ENCODE measurements at regions not wholly inside any gene's neighbourhood (a gene's known extent, or its start where the extent isn't known, plus 50 kb on each side); places are given as distances from the start of the nearest gene placed in this dataset.

- no peak for TF ChIP-seq SIN3A (IDR thresholded peaks at IDR 0.05; ENCODE audit: borderline replicate concordance, insufficient read depth, low read length)
- TF ChIP-seq REST (IDR thresholded peaks at IDR 0.05; ENCODE audit: insufficient read depth in 1 of 2, low read depth in 2 of 2, low read length in 2 of 2): no peak
Measured at GRCh38 chr15:96020797-96021196, 309.7 kb upstream of the NR2F2 start.

GRCh38 chr15:96023081-96023480, 307.4 kb upstream of the NR2F2 start:
- TF ChIP-seq SIN3A (IDR thresholded peaks at IDR 0.05; ENCODE audit: borderline replicate concordance, insufficient read depth, low read length) (no peak), POLR2AphosphoS5 (IDR thresholded peaks at IDR 0.05; ENCODE audit: low read depth, low read length) (no peak), REST (IDR thresholded peaks at IDR 0.05; ENCODE audit: insufficient read depth in 1 of 2, low read depth in 2 of 2, low read length in 2 of 2) (no peak), FOXP2 (optimal IDR thresholded peaks at IDR 0.05; ENCODE audit: borderline replicate concordance, extremely low read depth, extremely low read length, insufficient read depth) (no peak), TAF1 (IDR thresholded peaks at IDR 0.05; ENCODE audit: borderline replicate concordance, insufficient read depth, low read length) (no peak)

GRCh38 chr15:96027501-96027900, 303.0 kb upstream of the NR2F2 start:
- no peak for TF ChIP-seq TAF1 (IDR thresholded peaks at IDR 0.05; ENCODE audit: borderline replicate concordance, insufficient read depth, low read length)
- TF ChIP-seq SIN3A (IDR thresholded peaks at IDR 0.05; ENCODE audit: borderline replicate concordance, insufficient read depth, low read length): no peak
- no peak for TF ChIP-seq FOXP2 (optimal IDR thresholded peaks at IDR 0.05; ENCODE audit: borderline replicate concordance, extremely low read depth, extremely low read length, insufficient read depth)
- no peak for TF ChIP-seq POLR2AphosphoS5 (IDR thresholded peaks at IDR 0.05; ENCODE audit: low read depth, low read length)
- no peak for TF ChIP-seq REST (IDR thresholded peaks at IDR 0.05; ENCODE audit: insufficient read depth in 1 of 2, low read depth in 2 of 2, low read length in 2 of 2)

- TF ChIP-seq POLR2AphosphoS5 (IDR thresholded peaks at IDR 0.05; ENCODE audit: low read depth, low read length): no peak
- TF ChIP-seq TAF1 (IDR thresholded peaks at IDR 0.05; ENCODE audit: borderline replicate concordance, insufficient read depth, low read length): no peak
Measured at GRCh38 chr15:96028620-96029019, 301.9 kb upstream of the NR2F2 start.

- no peak for TF ChIP-seq TAF1 (IDR thresholded peaks at IDR 0.05; ENCODE audit: borderline replicate concordance, insufficient read depth, low read length)
Measured at GRCh38 chr15:96029172-96029571, 301.3 kb upstream of the NR2F2 start.

- TF ChIP-seq FOXP2 (optimal IDR thresholded peaks at IDR 0.05; ENCODE audit: borderline replicate concordance, extremely low read depth, extremely low read length, insufficient read depth): no peak
- TF ChIP-seq TAF1 (IDR thresholded peaks at IDR 0.05; ENCODE audit: borderline replicate concordance, insufficient read depth, low read length): no peak
- TF ChIP-seq SIN3A (IDR thresholded peaks at IDR 0.05; ENCODE audit: borderline replicate concordance, insufficient read depth, low read length): no peak
Measured at GRCh38 chr15:96031426-96032110, 298.9 kb upstream of the NR2F2 start.

GRCh38 chr15:96035091-96035490, 295.4 kb upstream of the NR2F2 start:
- TF ChIP-seq POLR2AphosphoS5 (IDR thresholded peaks at IDR 0.05; ENCODE audit: low read depth, low read length): no peak
- TF ChIP-seq REST (IDR thresholded peaks at IDR 0.05; ENCODE audit: insufficient read depth in 1 of 2, low read depth in 2 of 2, low read length in 2 of 2): no peak
- TF ChIP-seq FOXP2 (optimal IDR thresholded peaks at IDR 0.05; ENCODE audit: borderline replicate concordance, extremely low read depth, extremely low read length, insufficient read depth): no peak
- no peak for TF ChIP-seq SIN3A (IDR thresholded peaks at IDR 0.05; ENCODE audit: borderline replicate concordance, insufficient read depth, low read length)
- TF ChIP-seq TAF1 (IDR thresholded peaks at IDR 0.05; ENCODE audit: borderline replicate concordance, insufficient read depth, low read length): no peak

All from PFSK-1 (cell line).